Heart left ventricle (tissue), 16 donors: ENCODE measurements at regions not wholly inside any gene's neighbourhood (a gene's known extent, or its start where the extent isn't known, plus 50 kb on each side); places are given as distances from the start of the nearest gene placed in this dataset.

Source experiments
- ATAC-seq, 4 donors: fragments of 200-7000 bp; cut with Tn5 transposase; one replicate each; pipeline ENCODE4 v1.9.1; 2020 to 2022; ENCODE audit warnings: moderate library complexity in 4 of 4, mild to moderate bottlenecking in 3 of 4, moderate number of reproducible peaks in 1 of 4
- DNase-seq, 5 donors: peaks; one replicate each; pipeline ENCODE4 v3.0.0-alpha.2; 2020
- H3K27ac ChIP-seq, 12 donors: fragments of 200-600 bp; sonication (generic) in 4 of 12; one replicate each; pipeline versions ENCODE4 v1.5.0 to v1.8.0; 2016 to 2022; ENCODE audit warnings: mild to moderate bottlenecking in 2 of 12
- H3K27me3 ChIP-seq, 9 donors: fragments of 200-600 bp; sonication (generic) in 2 of 9; one replicate each; pipeline versions ENCODE4 v1.5.1 to v1.8.0; 2016 to 2022; ENCODE audit warnings: mild to moderate bottlenecking in 3 of 9
- H3K36me3 ChIP-seq, 9 donors: fragments of 200-600 bp; sonication (generic) in 2 of 9; one replicate each; pipeline versions ENCODE4 v1.5.0 to v1.8.0; 2018 to 2022; ENCODE audit warnings: mild to moderate bottlenecking in 2 of 9
- H3K4me1 ChIP-seq, 12 donors: fragments of 200-600 bp; sonication (generic) in 4 of 12; one replicate each; pipeline versions ENCODE4 v1.5.0 to v1.8.0; 2016 to 2022; ENCODE audit warnings: mild to moderate bottlenecking in 3 of 12
- H3K4me3 ChIP-seq, 12 donors: fragments of 200-600 bp; sonication (generic) in 4 of 12; one replicate each; pipeline versions ENCODE4 v1.5.0 to v1.8.0; 2017 to 2022; ENCODE audit warnings: mild to moderate bottlenecking in 9 of 12, moderate library complexity in 4 of 12
- H3K9me3 ChIP-seq, 12 donors: fragments of 200-600 bp; sonication (generic) in 4 of 12; one replicate each; pipeline versions ENCODE4 v1.5.0 to v1.8.0; 2016 to 2022; ENCODE audit warnings: mild to moderate bottlenecking in 1 of 12
- CTCF ChIP-seq, 12 donors: fragments of 200-600 bp; sonication (generic) in 4 of 12; IDR thresholded peaks; one replicate each; pipeline versions ENCODE4 v1.5.0 to v1.8.0; 2018 to 2022; ENCODE audit warnings: antibody characterized with exemption in 12 of 12, mild to moderate bottlenecking in 5 of 12
- POLR2A ChIP-seq, 2 donors: fragments of 450-650 bp; IDR thresholded peaks; one replicate each; pipeline ENCODE4 v1.6.1; 2017; ENCODE audit warnings: antibody characterized with exemption in 2 of 2, mild to moderate bottlenecking in 2 of 2, moderate library complexity in 2 of 2
- WGBS, 4 donors: extraction: QIAGEN DNeasy Blood & Tissue Kit in 2 of 4; methylation state at CpG; one replicate each; pipeline versions ENCODE4 v1.1.5 to v1.1.7; 2013 to 2018; 5-methylcytosine and 5-hydroxymethylcytosine counted together
- intact Hi-C, 10 donors: fragments of 100-400 bp; cut with DNase I; formaldehyde crosslinking; loops; one replicate each; pipeline versions ENCODE4 v1.11.1 to v1.14.2; 2022
- donor health status: ischemic (EF 13 %, LVEDD 7.1; RV severe dilation, severe dysfunction).
- donor health status: healthy with polysubstance abuse.
- donor health status: DM: no; HTN: yes; CAD: no.
- donor health status: DM: no; HTN: no; CAD: no.
- donor health status: ischemic (EF 25% LVEDD 6.9; RV normal size, moderate dysfunction).
- donor health status: ischemic (EF 25% LVEDD 5.7; RV mildly dilated, moderate dysfunction).
- donor health status: healthy.
- donor health status: DM: yes; HTN: yes; CAD: no.
- donor health status: ischemic (EF 35%, LVEDD 5.7; RV mildly dilated, moderate dysfunction).
- donor health status: nonischemic (EF 11% LVEDD 7.7; RV severe dilation, severe dysfunction).
- donor health status: DM: yes; HTN: yes; CAD: no.
- donor health status: PGD.
- donor health status: ischemic (EF 29% LVEDD 5.4; RV normal size, mild dysfunction).
- donor health status: nonischemic (EF 23%, LVEDD 6.1; RV moderate dilation, normal function).

- Histone ChIP-seq H3K36me3 (no peaks in the 10 kb centered on the region), H3K4me1 (no peaks in the 10 kb centered on the region), H3K27me3 (no peaks in the 10 kb centered on the region), H3K9me3 (no peaks in the 10 kb centered on the region), H3K4me3 (no peak overlapping the region), H3K27ac (no peak overlapping the region)
- WGBS, 4 donors = 91 to 94% (median 92%) methylated on average over 5 of the region's 5 CpGs
- ATAC-seq = no peak
- no peak for TF ChIP-seq POLR2A (IDR thresholded peaks at IDR 0.05)
- no peak for TF ChIP-seq CTCF (IDR thresholded peaks at IDR 0.05)
- intact Hi-C loops = no loop called here
- no peak for DNase-seq
Measured at GRCh38 chr1:239826211-239826610, 265.5 kb upstream of the FMN2 start.

- ATAC-seq (no peak), DNase-seq (no peak)
- intact Hi-C loops = no loop called here
- Histone ChIP-seq H3K27ac (no peak overlapping the region), H3K36me3 (no peaks in the 10 kb centered on the region), H3K4me1 (no peaks in the 10 kb centered on the region), H3K9me3 (no peaks in the 10 kb centered on the region), H3K27me3 (no peaks in the 10 kb centered on the region), H3K4me3 (no peak overlapping the region)
- 78 to 93% (median 87%) methylated on average over 1 of the region's 1 CpG for WGBS, 4 donors
- no peak for TF ChIP-seq POLR2A (IDR thresholded peaks at IDR 0.05)
- TF ChIP-seq CTCF (IDR thresholded peaks at IDR 0.05) = no peak
Measured at GRCh38 chr1:239826736-239827135, 264.9 kb upstream of the FMN2 start.

- ATAC-seq = no peak
Measured at GRCh38 chr1:239829535-239829934, 262.1 kb upstream of the FMN2 start.

GRCh38 chr1:239831577-239832355 lies 259.9 kb upstream of the FMN2 start:
- Histone ChIP-seq H3K27ac (no peak overlapping the region), H3K36me3 (no peaks in the 10 kb centered on the region), H3K4me3 (no peak overlapping the region), H3K4me1 (no peaks in the 10 kb centered on the region), H3K9me3 (no peaks in the 10 kb centered on the region), H3K27me3 (no peaks in the 10 kb centered on the region)
- DNase-seq (no peak), ATAC-seq (no peak)
- TF ChIP-seq POLR2A (IDR thresholded peaks at IDR 0.05) = no peak
- no peak for TF ChIP-seq CTCF (IDR thresholded peaks at IDR 0.05)
- 56 to 65% (median 59%) methylated on average over 5 of the region's 5 CpGs for WGBS, 4 donors
- intact Hi-C loops = no loop called here

More at GRCh38 chr1:239829535-239829934, 262.1 kb upstream of the FMN2 start:
- H3K4me3 ChIP-seq = no peak overlapping the region
- no peaks in the 10 kb centered on the region for H3K9me3 ChIP-seq
- DNase-seq = no peak
- 92 to 100% (median 95%) methylated on average over 1 of the region's 1 CpG for WGBS, 4 donors
- H3K27me3 ChIP-seq = no peaks in the 10 kb centered on the region
- intact Hi-C loops = no loop called here
- H3K27ac ChIP-seq = no peak overlapping the region
- no peaks in the 10 kb centered on the region for H3K36me3 ChIP-seq
- TF ChIP-seq CTCF (IDR thresholded peaks at IDR 0.05) (no peak), POLR2A (IDR thresholded peaks at IDR 0.05) (no peak)
- no peaks in the 10 kb centered on the region for H3K4me1 ChIP-seq
